ENCODE measurements at regions not wholly inside any gene's neighbourhood (a gene's known extent, or its start where the extent isn't known, plus 50 kb on each side); places are given as distances from the start of the nearest gene placed in this dataset.

DNA sequence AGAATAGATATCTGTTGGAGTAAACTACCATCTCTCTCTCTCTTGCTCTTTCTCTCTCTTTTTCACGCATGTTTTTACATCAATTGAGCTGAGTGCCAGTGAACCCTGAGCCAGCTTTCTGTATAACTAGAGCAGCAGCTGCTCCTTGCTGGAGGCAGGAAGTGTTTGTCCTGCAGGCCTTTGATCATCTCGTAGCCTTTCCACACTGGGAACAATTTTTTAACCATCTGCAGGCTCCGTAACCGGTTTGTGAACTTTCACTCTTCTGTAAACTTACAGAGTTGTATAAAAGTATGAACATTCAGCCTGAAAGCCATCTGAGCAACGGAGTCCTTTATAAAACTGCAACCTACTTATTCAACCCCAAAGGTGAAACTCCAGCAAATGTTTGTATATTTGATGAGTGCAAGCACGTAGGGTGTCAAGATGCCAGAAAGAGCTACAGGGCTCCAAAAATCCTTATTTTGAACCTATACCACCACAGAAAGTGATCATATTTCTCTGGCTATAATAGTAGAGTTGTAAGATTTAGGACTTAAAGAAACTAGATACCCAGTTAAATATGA is 162.8 kb upstream of the NFE2L3 start:
- Histone ChIP-seq H3K27ac (no peak overlapping the region), H3K27me3 (ENCODE audit: insufficient read depth, low read depth, severe bottlenecking) (no peaks in the 10 kb centered on the region), H3K36me3 (no peaks in the 10 kb centered on the region), H3K9me3 (ENCODE audit: severe bottlenecking) (no peaks in the 10 kb centered on the region), H3K4me3 (ENCODE audit: low read depth, low read length) (no peak overlapping the region)
- DNase-seq: no peak
- TF ChIP-seq, protein P1, sequence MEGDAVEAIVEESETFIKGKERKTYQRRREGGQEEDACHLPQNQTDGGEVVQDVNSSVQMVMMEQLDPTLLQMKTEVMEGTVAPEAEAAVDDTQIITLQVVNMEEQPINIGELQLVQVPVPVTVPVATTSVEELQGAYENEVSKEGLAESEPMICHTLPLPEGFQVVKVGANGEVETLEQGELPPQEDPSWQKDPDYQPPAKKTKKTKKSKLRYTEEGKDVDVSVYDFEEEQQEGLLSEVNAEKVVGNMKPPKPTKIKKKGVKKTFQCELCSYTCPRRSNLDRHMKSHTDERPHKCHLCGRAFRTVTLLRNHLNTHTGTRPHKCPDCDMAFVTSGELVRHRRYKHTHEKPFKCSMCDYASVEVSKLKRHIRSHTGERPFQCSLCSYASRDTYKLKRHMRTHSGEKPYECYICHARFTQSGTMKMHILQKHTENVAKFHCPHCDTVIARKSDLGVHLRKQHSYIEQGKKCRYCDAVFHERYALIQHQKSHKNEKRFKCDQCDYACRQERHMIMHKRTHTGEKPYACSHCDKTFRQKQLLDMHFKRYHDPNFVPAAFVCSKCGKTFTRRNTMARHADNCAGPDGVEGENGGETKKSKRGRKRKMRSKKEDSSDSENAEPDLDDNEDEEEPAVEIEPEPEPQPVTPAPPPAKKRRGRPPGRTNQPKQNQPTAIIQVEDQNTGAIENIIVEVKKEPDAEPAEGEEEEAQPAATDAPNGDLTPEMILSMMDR (IDR thresholded peaks at IDR 0.05; ENCODE audit: low read depth, low read length): no peak

DNA sequence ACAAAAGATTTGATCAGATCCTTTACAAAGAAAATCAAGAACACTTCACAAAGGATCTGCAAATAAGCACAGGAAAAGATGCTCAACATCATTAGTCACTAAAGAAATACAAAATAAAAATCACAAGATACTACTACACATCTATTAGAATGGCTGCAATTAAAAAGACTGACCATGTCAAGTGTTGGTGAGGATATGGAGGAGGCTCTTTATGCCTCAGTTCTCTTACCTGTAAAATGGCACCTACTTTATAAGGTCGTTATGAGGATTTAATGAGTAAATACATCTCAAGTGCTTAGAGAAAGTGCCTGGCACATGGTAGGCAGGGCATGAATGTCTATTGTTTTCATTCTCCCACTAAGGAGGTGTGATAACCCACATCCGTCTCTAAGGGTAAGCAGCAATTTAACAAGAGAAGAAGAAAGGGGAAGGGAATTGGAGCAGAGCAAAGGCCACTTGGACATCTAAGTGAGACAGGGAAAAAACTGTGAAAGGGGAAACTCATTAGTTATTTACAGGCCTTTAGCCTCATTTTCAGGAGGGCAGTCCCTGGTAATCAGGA is 157.5 kb upstream of the NFE2L3 start:
- TF ChIP-seq, protein P1 (IDR thresholded peaks at IDR 0.05; ENCODE audit: low read depth, low read length): no peak
- no peaks in the 10 kb centered on the region for H3K9me3 ChIP-seq (ENCODE audit: severe bottlenecking)
- no peak overlapping the region for H3K27ac ChIP-seq
- no peak for DNase-seq
- H3K27me3 ChIP-seq (ENCODE audit: insufficient read depth, low read depth, severe bottlenecking): no peaks in the 10 kb centered on the region
- no peaks in the 10 kb centered on the region for H3K36me3 ChIP-seq
- no peak overlapping the region for H3K4me3 ChIP-seq (ENCODE audit: low read depth, low read length)

DNA sequence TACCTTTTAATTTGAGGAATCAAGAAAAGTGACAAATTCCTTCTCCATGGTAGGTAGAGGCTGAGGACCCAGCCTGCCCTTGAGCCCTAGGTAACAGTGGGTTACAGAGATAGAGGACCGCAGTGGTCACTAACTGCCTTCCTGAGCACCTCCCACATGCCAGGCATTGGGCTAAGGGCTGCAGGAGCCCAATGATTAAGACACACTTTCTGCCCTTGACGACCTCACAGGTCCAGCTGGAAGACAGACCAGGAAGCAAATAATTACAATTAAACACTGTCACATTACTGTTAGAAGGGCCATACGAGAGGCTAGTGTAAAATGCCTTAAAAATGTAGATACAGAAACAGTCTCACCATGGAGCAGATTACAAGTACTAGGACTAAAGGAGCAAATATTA is 156.8 kb upstream of the NFE2L3 start:
- no peak overlapping the region for H3K4me3 ChIP-seq (ENCODE audit: low read depth, low read length)
- no peak for DNase-seq
- no peaks in the 10 kb centered on the region for H3K9me3 ChIP-seq (ENCODE audit: severe bottlenecking)
- H3K27ac ChIP-seq: no peak overlapping the region
- no peaks in the 10 kb centered on the region for H3K27me3 ChIP-seq (ENCODE audit: insufficient read depth, low read depth, severe bottlenecking)
- TF ChIP-seq, protein P1 (IDR thresholded peaks at IDR 0.05; ENCODE audit: low read depth, low read length): no peak
- no peaks in the 10 kb centered on the region for H3K36me3 ChIP-seq

DNA sequence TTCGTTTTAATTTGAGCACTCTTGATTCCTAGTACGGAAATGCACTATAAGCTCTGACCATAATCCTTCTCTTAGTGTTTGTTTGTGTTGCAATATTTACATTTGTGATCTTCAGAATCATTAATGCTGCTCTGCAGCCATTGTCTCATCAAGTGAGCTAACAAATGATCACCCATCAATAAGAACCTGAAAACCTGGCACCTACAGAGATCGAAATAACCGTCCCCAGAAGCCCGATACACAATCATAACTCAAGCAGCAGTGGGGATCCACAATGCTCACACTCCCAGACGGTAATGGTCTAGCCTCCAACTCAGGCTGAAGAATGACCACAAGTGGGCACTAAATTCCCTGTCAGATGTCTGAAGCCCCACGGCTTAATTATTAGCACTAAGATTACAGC is 156.0 kb upstream of the NFE2L3 start:
- TF ChIP-seq, protein P1 (IDR thresholded peaks at IDR 0.05; ENCODE audit: low read depth, low read length): peak; percentile 52
- no peaks in the 10 kb centered on the region for H3K27me3 ChIP-seq (ENCODE audit: insufficient read depth, low read depth, severe bottlenecking)
- H3K27ac ChIP-seq: no peak overlapping the region
- H3K36me3 ChIP-seq: no peaks in the 10 kb centered on the region
- H3K4me3 ChIP-seq (ENCODE audit: low read depth, low read length): no peak overlapping the region
- no peaks in the 10 kb centered on the region for H3K9me3 ChIP-seq (ENCODE audit: severe bottlenecking)
- DNase-seq: peak; percentile 37

DNA sequence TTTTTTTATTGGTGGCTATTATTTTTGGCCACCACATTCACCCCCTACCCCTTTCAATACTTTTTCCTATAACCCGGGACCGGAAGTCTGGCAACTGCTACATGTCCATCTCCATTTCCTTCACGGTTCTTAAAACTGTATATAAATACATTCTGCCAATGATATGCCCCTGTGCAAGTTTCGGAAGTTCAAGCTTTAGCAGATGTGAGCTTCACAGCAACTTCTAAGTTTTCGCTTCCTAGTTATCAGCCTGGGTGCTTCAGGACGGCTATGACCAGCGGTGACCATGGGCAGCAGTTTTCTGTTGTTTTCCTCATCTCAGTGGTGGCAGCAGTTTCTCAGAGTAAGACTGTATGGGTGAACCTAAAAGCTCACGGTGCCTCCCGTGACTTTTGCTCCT is 153.5 kb upstream of the NFE2L3 start:
- no peak overlapping the region for H3K27ac ChIP-seq
- no peaks in the 10 kb centered on the region for H3K27me3 ChIP-seq (ENCODE audit: insufficient read depth, low read depth, severe bottlenecking)
- no peaks in the 10 kb centered on the region for H3K36me3 ChIP-seq
- DNase-seq: no peak
- TF ChIP-seq, protein P1 (IDR thresholded peaks at IDR 0.05; ENCODE audit: low read depth, low read length): no peak
- H3K4me3 ChIP-seq (ENCODE audit: low read depth, low read length): no peak overlapping the region
- no peaks in the 10 kb centered on the region for H3K9me3 ChIP-seq (ENCODE audit: severe bottlenecking)

DNA sequence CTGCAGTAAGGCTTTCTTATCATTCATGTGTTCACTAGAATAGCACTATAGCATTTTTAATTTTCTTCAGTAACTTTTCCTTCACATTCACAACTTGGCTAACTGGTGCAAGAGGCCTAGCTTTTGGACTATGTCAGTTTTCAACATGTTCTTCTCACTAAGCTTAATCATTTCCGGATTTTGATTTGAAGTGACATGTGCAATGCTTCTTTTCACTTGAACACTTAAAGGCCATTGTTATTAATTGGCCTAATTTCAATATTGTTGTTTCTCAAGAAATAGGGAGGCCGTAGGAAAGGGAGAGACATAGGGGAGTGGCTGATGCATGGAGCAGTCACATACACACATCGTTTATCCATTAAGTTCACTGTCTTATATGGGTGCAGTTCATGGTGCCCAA is 151.2 kb upstream of the NFE2L3 start:
- no peak overlapping the region for H3K27ac ChIP-seq
- TF ChIP-seq, protein P1 (IDR thresholded peaks at IDR 0.05; ENCODE audit: low read depth, low read length): no peak
- no peaks in the 10 kb centered on the region for H3K9me3 ChIP-seq (ENCODE audit: severe bottlenecking)
- no peaks in the 10 kb centered on the region for H3K27me3 ChIP-seq (ENCODE audit: insufficient read depth, low read depth, severe bottlenecking)
- no peaks in the 10 kb centered on the region for H3K36me3 ChIP-seq
- no peak for DNase-seq
- no peak overlapping the region for H3K4me3 ChIP-seq (ENCODE audit: low read depth, low read length)

Measured in WERI-Rb-1 (cell line).